MM.1S (cell line): ENCODE measurements at regions not wholly inside any gene's neighbourhood (a gene's known extent, or its start where the extent isn't known, plus 50 kb on each side); places are given as distances from the start of the nearest gene placed in this dataset.

Source experiments
- EZH2 ChIP-seq: fragments of 300-600 bp; sonication (generic); optimal IDR thresholded peaks from 2 replicates; pipeline ENCODE3; 2017; ENCODE audit warnings: low read depth, mild to moderate bottlenecking, antibody characterized with exemption, low read length, mixed read lengths
- EZH2phosphoT487 ChIP-seq: fragments of 300-600 bp; sonication (generic); IDR thresholded peaks from 2 replicates; pipeline ENCODE4 v1.6.1; 2018; ENCODE audit warnings: antibody characterized with exemption, low read length
- TF ChIP-seq, protein P1 (sequence below): fragments of 300-600 bp; sonication (generic); IDR thresholded peaks from 2 replicates; pipeline ENCODE4 v1.5.1; 2016; ENCODE audit warnings: antibody characterized with exemption, low read length, mixed read lengths

DNA sequence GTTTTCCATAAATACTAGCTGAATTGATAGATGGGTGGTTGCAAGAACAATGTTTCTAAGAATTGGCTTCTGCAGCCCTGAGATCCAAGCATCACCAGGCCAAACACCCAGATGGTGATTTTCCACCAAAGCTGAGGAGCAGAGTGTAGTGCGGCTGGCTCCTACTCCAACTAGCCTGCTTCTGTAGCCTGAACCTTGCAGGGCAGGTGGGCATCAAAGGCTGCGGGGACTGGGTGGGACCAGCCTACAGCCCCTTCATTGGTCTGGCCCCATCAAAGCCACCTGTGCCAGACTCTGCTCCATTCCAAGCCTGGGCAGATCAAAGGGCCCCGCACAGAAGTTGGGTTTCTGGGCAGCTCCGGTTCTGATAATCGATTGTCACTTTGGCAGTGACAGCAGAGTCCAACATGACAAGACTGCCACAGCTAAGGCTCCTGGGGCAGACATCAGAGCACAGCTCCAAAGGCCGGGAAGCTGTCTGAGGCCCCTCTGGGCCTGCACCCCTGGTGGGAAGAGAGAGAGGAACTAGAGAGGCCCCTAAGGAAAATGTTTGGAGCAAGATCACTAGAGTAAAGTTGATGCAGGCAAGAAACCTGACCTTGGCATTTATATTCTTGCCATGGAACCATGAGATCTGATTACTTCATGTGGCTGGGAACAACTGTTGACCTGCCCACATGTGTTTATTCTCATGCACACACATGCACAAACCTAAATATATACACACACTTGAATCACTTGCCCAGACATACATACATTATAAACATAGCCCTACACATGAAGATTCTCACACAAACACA is 582.9 kb downstream of the INSC start:
- no peak for TF ChIP-seq EZH2
- TF ChIP-seq, protein P1, sequence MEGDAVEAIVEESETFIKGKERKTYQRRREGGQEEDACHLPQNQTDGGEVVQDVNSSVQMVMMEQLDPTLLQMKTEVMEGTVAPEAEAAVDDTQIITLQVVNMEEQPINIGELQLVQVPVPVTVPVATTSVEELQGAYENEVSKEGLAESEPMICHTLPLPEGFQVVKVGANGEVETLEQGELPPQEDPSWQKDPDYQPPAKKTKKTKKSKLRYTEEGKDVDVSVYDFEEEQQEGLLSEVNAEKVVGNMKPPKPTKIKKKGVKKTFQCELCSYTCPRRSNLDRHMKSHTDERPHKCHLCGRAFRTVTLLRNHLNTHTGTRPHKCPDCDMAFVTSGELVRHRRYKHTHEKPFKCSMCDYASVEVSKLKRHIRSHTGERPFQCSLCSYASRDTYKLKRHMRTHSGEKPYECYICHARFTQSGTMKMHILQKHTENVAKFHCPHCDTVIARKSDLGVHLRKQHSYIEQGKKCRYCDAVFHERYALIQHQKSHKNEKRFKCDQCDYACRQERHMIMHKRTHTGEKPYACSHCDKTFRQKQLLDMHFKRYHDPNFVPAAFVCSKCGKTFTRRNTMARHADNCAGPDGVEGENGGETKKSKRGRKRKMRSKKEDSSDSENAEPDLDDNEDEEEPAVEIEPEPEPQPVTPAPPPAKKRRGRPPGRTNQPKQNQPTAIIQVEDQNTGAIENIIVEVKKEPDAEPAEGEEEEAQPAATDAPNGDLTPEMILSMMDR, result no peak
- TF ChIP-seq EZH2phosphoT487, result no peak
